GM19452 (cell line): ENCODE measurements at regions not wholly inside any gene's neighbourhood (a gene's known extent, or its start where the extent isn't known, plus 50 kb on each side); places are given as distances from the start of the nearest gene placed in this dataset.

Source experiments
- ATAC-seq: cut with Tn5 transposase; IDR thresholded peaks from one replicate; pipeline ENCODE4 v1.9.1; 2021; ENCODE audit not compliant: unreplicated experiment

DNA sequence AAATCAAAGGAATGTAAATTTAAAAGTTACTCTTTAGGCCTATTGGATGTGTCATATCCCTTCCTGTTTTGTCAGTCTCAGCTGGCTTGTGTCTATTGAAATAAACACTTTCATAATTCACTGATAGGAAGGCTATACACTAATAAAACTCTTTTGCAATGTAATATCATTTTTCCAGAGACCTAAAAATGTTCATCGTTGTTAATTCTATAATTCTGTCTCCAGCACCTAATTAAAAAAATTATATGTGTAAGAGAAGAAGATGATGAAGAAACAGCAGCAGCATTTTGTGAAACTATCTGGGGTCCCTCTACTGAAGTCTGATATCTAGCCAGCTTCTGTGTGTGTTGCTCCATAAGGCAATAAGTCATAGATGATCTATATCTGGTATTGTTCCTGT is 602.7 kb downstream of the ETV1 start:
- no peak for ATAC-seq

DNA sequence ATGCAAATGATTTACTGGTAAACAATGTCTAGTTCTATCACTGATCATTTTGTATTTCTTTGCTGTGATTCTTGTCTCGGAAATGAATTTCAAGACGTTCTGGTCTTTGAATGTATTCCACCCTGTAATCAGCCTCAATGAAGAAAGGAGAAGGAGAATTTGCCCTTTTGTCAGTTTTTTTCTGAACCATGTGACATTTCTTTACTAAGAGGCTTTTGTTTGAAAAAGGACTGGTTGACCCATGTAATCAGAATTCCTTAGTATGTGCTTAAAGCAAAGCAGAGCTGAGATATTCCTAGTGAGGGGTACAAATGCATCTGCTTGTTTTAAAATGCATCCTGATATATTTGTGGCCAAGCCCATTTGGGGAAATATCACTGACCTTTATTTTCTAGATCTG is 581.6 kb downstream of the ETV1 start:
- no peak for ATAC-seq

DNA sequence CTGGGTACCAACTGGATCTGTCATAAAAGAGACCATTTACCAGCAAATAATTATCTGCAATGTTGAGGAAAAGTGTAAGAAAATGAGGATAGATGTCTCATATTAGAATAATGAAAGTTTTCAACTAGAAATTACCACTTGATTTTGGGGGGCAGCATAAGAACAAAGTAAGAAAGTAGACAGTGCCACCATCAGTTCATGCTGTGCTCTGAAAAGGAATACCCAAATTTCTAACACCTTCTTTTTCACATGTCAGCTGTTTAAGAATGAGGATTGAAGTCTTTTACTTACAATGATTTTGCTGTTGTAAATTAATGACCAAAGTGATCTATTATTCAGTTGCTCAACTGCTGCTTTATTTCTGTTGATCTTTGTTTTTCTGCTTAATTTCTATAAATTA is 578.3 kb downstream of the ETV1 start:
- ATAC-seq, result no peak

GRCh38 chr7:13411636-13412035 is 577.8 kb downstream of the ETV1 start:
- no peak for ATAC-seq

DNA sequence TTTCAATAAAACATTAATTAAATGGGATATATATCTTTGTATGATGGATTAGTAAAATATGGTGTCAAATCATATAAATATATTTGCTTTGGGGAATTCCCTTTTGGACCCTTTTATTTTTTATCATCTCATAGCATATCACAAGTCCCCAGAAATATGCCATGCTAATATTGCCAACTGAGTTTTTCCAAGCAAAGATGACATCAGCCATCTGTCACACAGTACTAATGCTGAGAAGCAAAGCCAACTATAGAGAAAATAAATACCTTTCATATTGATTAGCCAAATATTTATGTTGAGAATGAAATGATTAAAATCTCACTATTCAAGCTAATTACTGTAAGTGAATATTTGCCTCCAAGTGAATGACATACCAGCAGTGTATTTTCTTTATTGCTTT is 575.3 kb downstream of the ETV1 start:
- no peak for ATAC-seq

- no peak for ATAC-seq
These were observed 574.8 kb downstream of the ETV1 start for GRCh38 chr7:13414661-13415107.

DNA sequence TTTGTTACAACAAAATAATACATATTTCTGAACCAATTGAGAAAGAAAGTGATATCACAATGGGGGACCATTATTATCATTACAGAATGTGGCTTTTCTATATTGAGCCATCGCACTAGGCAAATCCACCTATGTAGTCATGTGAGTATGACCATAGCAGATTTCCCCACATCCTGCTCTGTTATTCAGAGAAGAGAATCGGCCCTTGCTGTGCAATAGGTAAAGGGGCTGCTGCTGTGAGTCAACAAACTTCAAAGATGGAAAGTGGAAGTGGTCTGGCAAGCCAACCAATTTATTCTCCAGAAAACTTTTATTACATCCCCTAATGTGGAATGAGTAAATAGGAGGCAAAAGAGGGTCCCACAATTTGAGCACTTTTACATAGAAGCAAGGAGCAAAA is 573.4 kb downstream of the ETV1 start:
- ATAC-seq, result no peak

DNA sequence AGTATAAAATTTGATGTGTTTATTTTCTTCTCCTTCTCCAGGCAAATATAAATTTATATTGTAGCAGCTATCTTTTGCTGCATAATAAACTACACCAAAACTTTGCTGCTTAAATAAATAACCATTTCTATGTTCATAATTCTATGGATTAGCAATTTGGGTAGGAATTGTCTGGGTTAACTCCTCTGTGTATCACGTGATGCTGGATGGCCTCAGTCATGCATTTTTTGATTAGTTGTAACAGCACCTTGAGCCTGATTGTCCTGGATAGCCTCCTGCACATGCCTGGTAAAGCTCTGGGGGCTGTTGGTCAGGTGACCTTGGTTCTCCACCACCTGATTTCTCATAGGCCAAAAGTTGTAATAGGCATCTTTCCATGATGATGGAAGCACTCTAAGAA is 572.9 kb downstream of the ETV1 start:
- no peak for ATAC-seq

- ATAC-seq, result no peak
These were observed 568.7 kb downstream of the ETV1 start for GRCh38 chr7:13420726-13421125.

DNA sequence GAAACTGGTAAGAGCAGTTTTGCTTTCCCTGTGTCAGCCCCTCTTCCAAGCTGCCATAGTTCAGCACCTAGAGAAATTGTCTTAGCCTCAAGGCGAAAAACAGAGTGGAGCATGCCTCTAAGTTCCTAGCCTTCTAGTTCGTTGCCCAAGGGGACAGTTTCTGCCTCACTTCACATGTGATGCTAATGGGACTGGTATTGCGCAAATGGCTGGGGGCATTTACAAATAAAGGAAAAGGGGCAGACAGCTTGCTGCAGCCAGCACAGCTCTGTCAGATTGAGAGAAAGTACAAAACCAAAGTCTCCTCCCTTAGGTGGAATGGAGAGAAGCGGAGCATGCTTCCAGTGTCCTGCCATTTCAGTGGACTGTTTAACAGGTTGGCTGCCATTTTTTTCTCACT is 567.7 kb downstream of the ETV1 start:
- ATAC-seq, result no peak

- ATAC-seq, result no peak
These were observed 555.5 kb downstream of the ETV1 start for GRCh38 chr7:13433946-13434345.

DNA sequence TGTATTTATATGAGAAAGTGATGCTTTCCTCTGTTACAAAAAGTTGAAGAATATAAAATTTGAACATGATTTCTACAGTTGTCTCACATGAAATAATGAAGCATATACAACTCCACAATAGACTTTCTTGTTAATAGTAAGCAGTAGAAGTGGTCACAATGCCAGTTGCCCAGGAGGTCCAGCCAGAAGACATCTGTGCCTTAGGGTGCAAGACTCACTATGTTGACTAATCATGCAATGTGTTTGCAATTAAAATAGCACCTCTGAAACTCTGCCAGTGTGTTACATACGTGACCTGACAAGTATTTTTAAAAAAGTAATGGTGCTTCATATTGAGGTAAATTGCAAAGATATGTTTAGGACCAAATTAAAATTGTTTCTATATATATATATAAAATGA is 547.2 kb downstream of the ETV1 start:
- ATAC-seq, result no peak

GRCh38 chr7:13447637-13448036 is 541.8 kb downstream of the ETV1 start:
- ATAC-seq, result no peak

- ATAC-seq, result no peak
These were observed 541.2 kb downstream of the ETV1 start for GRCh38 chr7:13448243-13448642.

DNA sequence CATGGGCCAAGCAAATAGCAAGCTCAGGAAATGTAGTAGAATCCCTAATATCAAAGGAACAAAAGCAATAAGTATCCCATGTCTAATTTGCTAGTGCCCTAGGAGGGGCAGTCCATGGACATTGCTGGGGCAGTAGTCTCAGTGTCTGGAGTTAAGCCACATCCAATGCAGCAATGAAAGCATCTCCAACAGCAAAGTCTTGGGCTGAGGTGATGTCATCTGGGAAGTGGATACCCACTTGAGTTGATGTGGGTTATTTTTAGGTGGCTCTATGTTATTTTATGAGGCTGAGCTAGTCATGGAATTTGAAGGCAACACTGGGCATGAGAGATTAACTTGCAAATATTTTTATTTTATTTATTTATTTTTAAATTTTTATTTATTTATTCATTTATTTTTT is 540.0 kb downstream of the ETV1 start:
- ATAC-seq, result no peak

GRCh38 chr7:13454916-13455592 is 534.4 kb downstream of the ETV1 start:
- ATAC-seq, result no peak

DNA sequence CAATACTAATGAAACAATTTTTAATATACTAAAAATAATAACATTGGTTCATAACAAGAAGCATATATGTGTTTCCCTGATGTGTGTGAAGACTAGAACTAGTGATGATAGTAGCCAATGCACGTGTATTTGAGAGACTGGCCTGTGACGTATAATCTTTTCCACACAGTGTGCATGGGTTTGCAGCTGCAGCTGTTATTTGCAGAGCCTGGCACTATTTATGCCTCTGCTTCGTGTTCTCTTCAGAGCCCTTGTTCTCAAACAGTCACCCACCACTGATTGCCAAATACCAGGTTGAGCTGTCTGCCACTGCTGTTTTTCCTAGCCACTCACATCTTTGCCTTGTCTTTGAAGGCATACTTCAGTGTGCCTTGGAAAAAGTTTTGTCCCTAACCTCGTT is 531.7 kb downstream of the ETV1 start:
- ATAC-seq, result no peak

DNA sequence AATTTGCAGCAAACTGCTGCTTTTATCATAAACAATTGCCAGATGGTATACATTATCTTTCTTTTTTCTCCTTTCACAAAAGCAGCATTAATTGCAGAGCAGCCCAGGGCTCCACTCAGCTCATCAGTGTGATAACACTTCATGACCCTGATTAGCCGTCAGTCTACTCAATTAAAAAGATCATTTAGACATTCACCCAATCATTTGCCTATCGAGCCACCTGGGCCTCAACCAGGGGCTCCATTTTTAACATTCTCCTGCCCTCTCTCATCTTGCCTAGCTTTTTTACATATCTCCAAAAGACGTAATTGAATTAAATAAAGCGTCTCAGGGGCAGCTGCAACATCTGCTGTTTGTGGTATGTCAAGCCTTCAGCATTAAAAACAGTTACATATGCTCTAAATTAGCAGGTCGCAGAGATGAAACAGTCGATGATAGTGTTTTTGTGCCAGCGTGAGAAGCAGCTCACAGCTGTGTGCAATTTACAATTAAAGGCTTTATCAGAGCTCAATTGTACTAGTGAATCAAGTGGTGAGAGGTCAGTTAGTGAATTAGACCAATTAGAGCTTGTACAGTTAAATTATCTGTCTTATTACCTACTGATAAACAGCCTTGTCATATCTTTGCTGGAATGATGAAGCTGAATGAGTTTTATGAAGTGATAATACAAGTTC is 522.5 kb downstream of the ETV1 start:
- no peak for ATAC-seq

GRCh38 chr7:13476881-13477444 is 512.5 kb downstream of the ETV1 start:
- no peak for ATAC-seq

DNA sequence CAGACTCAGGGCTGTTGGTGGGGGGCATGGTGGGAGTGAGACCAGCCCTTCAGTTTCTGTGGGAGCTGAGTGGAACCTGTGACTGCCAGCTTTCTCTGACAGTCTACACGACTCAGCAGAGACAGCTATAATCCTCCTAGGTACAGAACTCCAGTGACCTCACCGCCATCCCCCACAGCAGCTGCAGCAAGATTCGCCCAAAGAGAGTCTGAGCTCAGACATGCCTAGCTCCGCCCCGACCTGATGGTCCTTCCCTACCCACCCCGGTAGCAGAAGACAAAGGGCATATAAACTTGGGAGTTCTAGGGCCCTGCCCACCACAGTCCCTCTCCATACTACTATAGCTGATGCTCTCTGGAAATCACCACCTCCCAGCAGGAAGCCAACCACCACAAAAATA is 500.1 kb downstream of the ETV1 start:
- ATAC-seq, result no peak

- no peak for ATAC-seq
These were observed 492.5 kb downstream of the ETV1 start for GRCh38 chr7:13496976-13497375.

DNA sequence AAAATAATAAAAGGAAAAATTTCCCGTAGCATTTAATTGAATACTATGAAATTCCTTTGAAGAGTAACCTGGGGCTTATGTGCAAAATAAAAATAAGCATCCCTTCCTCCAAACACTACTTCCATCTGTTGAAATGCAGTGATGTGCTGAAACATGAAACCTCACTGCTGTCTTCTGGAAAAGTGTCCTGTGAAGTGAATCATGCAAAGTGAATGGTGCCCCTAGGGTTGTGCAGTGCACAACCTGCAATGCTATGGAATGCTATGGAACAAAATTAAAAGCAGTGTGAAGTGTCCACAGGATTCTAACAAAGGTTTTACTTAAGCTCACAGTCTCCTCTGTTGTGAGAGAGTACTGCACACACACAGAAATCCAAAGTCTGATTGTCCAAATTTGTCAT is 480.9 kb downstream of the ETV1 start:
- ATAC-seq, result no peak

- ATAC-seq, result no peak
These were observed 470.7 kb downstream of the ETV1 start for GRCh38 chr7:13518738-13519137.
